GM18951 (cell line): ENCODE measurements at regions not wholly inside any gene's neighbourhood (a gene's known extent, or its start where the extent isn't known, plus 50 kb on each side); places are given as distances from the start of the nearest gene placed in this dataset.

Source experiments
- POLR2A ChIP-seq: IDR thresholded peaks from 4 replicates; pipeline ENCODE4 v1.6.1; 2011; ENCODE audit warnings: mild to moderate bottlenecking; ENCODE audit not compliant: insufficient read length, insufficient read depth; ENCODE audit errors: extremely low read depth
- in situ Hi-C: fragments of 300-500 bp; cut with MboI; formaldehyde crosslinking; loops from one replicate; pipeline ENCODE4 v1.12.0; 2022; ENCODE audit warnings: low sequenced_read_pairs, mixed read lengths, inconsistent platforms; ENCODE audit not compliant: unreplicated experiment

DNA sequence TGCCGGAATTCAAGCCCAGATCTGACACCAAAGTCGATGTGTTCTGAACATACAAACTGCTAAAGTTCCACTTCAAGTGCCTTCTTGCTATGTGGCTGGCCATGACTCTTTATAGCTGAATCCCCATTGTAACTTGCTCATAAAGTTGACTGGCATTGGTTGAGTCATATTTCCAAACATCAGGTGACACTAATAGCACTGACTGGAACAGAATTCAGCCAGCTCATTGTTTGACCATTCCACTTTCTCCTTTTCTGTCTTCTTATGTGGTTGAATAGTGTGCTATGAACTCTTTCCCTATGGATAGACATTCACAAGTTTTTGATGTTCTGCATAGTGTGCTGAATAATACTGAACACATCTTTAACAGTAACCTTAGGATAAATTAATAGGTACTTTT lies 266.2 kb upstream of the ZFP64 start:
- in situ Hi-C loops = no loop called here
- TF ChIP-seq POLR2A = no peak

DNA sequence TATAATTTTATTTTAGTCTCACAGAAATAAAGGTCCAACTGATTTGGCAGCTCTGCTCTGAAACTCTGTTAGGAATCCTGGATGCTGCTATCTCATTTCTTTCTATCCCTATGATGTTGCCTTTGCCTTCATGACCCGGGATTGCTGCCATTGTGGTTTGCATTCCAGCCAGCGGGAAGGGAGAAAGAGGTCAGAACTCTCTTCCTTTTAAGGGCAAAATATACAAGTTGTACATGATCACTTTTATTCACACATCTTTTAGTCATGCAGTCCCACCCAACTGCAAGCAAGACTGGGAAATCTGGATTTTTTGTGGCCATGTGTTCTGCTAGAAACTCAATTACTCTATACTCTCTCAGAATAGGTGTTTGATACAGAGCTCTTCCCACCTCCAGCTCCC lies 263.1 kb upstream of the ZFP64 start:
- in situ Hi-C loops = no loop called here
- TF ChIP-seq POLR2A = no peak

DNA sequence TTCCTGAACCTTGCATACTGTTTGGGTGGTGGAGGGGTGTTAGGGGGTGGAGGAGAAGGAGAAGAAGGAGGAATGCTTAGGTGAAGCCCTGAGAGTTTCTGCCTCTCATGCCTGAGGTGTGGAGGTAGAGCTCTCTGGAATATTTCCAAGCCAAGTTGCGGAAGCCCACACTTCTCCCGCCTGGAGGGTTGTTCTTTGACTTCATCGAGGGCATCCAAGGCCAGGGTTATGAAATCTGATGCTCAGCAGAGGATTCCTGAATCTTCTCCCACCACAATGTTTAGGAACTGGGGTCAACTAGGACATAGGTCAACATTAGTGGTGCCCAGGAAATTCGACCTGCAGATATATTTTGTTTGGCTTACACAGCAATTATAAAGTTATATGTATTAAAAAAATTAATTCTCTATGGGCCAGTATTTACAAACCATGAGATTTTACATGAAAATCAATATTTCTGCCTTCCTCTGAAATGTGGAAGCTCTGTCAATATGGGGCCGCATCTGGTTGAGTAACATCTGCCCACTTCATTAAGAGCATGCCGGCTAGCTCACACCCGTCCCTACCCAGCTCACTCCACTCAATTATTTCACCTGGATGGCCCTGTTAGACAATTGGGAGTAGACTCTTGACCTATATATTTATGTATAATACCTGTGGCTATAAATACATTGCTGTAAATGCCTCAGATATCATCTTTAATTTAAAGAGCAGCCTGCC lies 257.1 kb upstream of the ZFP64 start:
- in situ Hi-C loops = no loop called here
- no peak for TF ChIP-seq POLR2A

GRCh38 chr20:52447225-52447551 lies 255.6 kb upstream of the ZFP64 start:
- in situ Hi-C loops = no loop called here
- no peak for TF ChIP-seq POLR2A

GRCh38 chr20:52446421-52447224 lies 255.0 kb upstream of the ZFP64 start:
- no peak for TF ChIP-seq POLR2A

GRCh38 chr20:52444455-52444854 lies 252.9 kb upstream of the ZFP64 start:
- no peak for TF ChIP-seq POLR2A
- in situ Hi-C loops = no loop called here

More at GRCh38 chr20:52446421-52447224, 255.0 kb upstream of the ZFP64 start:
- in situ Hi-C loops = no loop called here

DNA sequence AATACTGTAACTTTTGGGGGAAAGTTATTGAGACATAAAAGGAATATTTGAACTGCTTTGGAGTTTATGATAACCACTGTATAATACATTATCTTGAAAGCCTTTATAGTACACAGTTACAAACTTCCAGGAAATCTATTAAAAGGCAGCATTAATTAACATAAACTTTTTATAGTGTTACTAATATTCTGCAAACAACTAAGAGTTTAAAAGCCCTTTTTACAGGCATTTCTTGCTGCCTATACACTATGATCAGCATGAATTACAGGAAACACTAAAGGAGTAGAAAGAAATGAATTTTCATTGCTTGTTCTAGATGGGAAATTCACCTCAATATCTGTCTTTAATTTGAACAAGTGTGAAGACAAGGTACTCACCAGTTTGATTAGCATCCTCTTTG lies 252.3 kb upstream of the ZFP64 start:
- TF ChIP-seq POLR2A = no peak
- in situ Hi-C loops = no loop called here

GRCh38 chr20:52441710-52442109 lies 250.1 kb upstream of the ZFP64 start:
- no peak for TF ChIP-seq POLR2A
- in situ Hi-C loops = no loop called here

DNA sequence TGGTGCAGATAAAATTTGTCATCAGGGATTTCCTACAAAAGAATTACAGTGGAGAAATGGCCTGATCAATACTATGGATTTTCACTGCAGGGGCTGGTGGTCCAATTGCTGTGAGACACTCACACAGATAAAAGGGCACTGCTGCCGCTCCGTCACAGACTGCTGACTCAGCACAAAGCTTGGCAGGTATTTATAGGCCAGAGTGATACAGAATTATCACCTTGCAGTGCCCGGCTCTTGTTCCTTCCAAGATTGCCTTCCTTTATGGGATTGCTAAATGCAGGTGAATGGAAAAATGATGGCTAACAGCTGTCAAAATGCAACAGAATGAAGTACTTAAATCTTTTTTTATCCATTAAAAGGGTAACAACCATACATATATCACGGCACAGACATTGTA lies 247.8 kb upstream of the ZFP64 start:
- no peak for TF ChIP-seq POLR2A
- in situ Hi-C loops = no loop called here

DNA sequence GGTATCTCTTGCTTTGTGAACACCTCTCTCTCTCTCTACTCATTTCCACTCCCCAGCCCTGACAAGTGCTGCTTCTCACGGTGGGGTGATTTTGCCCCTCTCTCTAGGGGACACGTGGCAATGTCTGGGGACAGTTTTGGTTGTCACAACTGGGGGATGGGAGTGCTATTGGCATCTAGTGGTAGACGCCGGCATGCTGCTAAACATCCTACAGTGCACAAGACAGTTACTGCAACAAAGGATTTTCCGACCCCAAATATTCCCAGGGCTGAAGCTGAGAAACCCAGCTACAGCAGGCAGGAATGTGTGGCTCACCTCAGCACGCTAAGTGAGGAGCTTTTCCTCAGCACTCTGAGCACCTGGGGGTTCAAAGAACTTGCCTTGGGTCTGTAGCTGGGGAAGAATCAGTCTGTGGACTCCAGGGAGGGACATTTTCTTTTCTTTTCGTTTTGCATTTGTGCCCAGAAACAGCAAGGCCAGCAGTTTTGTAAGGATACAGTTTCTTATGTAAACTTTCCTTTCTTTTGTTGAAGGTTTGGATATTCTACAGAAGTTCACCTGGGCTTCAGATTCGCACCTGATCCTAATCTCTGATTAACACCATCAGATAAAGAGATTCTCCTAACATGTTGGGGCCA lies 246.9 kb upstream of the ZFP64 start:
- no peak for TF ChIP-seq POLR2A
- in situ Hi-C loops = no loop called here

- TF ChIP-seq POLR2A = no peak
- in situ Hi-C loops = no loop called here
Measured at GRCh38 chr20:52434453-52434852, 242.9 kb upstream of the ZFP64 start.

DNA sequence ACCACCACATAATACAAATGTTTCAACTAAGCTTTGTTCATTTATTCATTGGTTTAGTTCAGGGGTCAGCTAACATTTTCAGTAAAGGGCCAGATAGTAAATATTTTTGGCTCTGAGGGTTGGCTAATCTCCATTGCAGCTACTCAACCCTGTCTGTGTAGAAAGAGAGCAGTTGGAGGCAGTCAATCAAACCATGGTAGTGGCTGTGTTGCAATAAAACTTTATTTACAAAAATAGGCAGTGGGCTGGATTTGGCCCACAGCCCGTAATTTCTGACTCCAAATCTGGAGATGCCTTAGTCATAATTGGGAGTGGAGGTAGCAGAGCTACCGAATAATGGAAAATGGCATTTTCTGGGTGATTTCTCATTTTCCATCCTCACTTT lies 242.5 kb upstream of the ZFP64 start:
- in situ Hi-C loops = no loop called here

GRCh38 chr20:52433326-52434040 lies 241.9 kb upstream of the ZFP64 start:
- no peak for TF ChIP-seq POLR2A
- in situ Hi-C loops = no loop called here

More for the DNA sequence above, 242.5 kb upstream of the ZFP64 start:
- no peak for TF ChIP-seq POLR2A
